Subcutaneous abdominal adipose tissue (tissue), 5 donors: ENCODE measurements at regions not wholly inside any gene's neighbourhood (a gene's known extent, or its start where the extent isn't known, plus 50 kb on each side); places are given as distances from the start of the nearest gene placed in this dataset.

Experiments used
- H3K27ac ChIP-seq: one replicate; pipeline ENCODE4 v1.7.0; 2013; ENCODE audit warnings: low read depth, mild to moderate bottlenecking, inconsistent platforms, low read length, moderate library complexity
- H3K27me3 ChIP-seq, 5 donors: one replicate each; pipeline ENCODE4 v1.7.0; 2013; ENCODE audit warnings: low read length in 5 of 5, inconsistent platforms in 1 of 5; ENCODE audit not compliant: control insufficient read depth in 5 of 5, insufficient read depth in 4 of 5
- H3K36me3 ChIP-seq, 5 donors: one replicate each; pipeline ENCODE4 v1.7.0; 2013; ENCODE audit warnings: low read length in 5 of 5; ENCODE audit not compliant: control insufficient read depth in 5 of 5, insufficient read depth in 5 of 5
- H3K4me1 ChIP-seq, 5 donors: one replicate each; pipeline ENCODE4 v1.7.0; 2013; ENCODE audit warnings: low read length in 5 of 5, mild to moderate bottlenecking in 3 of 5, moderate library complexity in 1 of 5; ENCODE audit not compliant: control insufficient read depth in 5 of 5, insufficient read depth in 5 of 5
- H3K4me3 ChIP-seq, 5 donors: one replicate each; pipeline ENCODE4 v1.7.0; 2013; ENCODE audit warnings: low read length in 5 of 5, low read depth in 1 of 5
- H3K9ac ChIP-seq, 5 donors: one replicate each; pipeline ENCODE4 v1.7.0; 2013; ENCODE audit warnings: low read length in 5 of 5, mild to moderate bottlenecking in 4 of 5, moderate library complexity in 3 of 5
- H3K9me3 ChIP-seq, 5 donors: one replicate each; pipeline ENCODE4 v1.7.0; 2013; ENCODE audit warnings: low read length in 5 of 5; ENCODE audit not compliant: control insufficient read depth in 5 of 5
- donor health status: healthy.
- donor health status: healthy.
- donor health status: healthy.
- donor health status: healthy.
- donor health status: healthy.

DNA sequence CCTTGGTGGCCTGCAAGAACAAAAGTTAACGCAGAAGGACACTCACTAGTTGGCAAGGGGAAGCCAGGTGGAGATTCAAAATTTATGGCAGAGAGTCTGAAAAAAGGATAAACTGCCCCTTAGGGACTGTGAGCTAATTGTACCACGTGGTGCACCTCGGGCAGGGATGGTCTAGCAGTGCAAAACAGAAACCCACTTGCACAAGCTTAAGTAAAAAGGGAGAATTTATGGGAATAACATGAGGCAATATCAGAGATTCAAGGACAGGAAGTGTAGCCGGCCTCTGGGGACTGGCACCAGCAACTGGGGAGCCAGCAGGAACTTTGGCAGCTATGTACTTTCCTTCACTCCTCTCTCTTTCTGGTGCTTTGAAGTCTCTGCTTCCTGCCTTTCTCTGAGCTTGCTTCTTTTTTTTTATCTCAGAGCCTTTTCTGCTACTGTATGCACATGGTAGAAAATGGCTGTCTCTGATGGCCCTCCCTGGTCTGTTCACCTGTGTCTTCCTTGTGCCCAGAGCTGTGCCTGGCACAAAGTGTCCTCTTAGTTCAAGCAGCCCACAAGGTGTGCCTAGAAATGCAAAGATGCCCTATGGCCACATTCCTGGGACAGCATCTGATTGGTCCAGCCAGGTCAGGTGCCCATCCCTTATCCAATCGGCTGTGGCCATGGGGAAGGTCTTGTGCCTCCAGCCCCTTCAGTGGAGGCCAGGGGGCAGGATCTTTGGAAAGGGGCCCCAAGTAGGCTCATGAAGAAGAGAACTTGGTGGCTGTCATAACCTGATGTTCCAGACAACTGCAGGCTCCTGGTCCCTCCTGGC lies 114.8 kb upstream of the ATP6AP2 start:
- Histone ChIP-seq H3K27me3 (peaks cover 11 to 32% (median 27%) of the 10 kb centered on the region in 5 donors), H3K4me1 (peaks cover 4 to 13% (median 6%) of the 10 kb centered on the region in 5 donors), H3K4me3 (no peak overlapping the region), H3K36me3 (no peaks in the 10 kb centered on the region), H3K9me3 (peaks cover 0 to 7% (median 3%) of the 10 kb centered on the region in 5 donors), H3K27ac (no peak overlapping the region), H3K9ac (no peak overlapping the region)

GRCh38 chrX:40462795-40463194 lies 118.0 kb upstream of the ATP6AP2 start:
- Histone ChIP-seq H3K27me3 (peaks cover 10 to 44% (median 28%) of the 10 kb centered on the region in 5 donors), H3K36me3 (no peaks in the 10 kb centered on the region), H3K27ac (no peak overlapping the region), H3K9ac (no peak overlapping the region), H3K4me3 (no peak overlapping the region), H3K4me1 (peaks cover under 1 to 10% (median 4%) of the 10 kb centered on the region in 5 donors), H3K9me3 (peaks cover 0 to 14% (median 0%) of the 10 kb centered on the region in 5 donors)

DNA sequence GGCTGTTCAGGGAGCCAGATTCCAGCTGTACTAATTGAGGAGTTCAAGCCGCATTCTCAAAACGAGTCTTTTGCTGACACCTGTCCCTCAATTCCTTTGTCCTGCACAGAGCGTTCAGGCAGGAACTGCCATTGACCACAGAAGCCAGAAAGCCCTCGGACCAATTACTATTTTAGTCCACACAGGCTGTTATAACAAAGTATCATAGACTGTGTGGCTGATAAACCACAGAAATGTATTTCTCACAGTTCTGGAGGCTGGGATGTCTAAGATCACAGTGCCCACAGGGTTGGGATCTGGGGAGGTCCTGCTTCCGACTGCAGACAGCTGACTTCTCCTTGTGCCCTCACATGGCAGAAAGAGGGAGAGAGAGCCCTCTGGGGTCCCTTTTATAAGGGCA lies 119.8 kb upstream of the ATP6AP2 start:
- Histone ChIP-seq H3K27me3 (peaks cover 10 to 47% (median 25%) of the 10 kb centered on the region in 5 donors), H3K9me3 (peaks cover 0 to 20% (median 2%) of the 10 kb centered on the region in 5 donors), H3K27ac (no peak overlapping the region), H3K4me1 (peaks cover 0 to 6% (median 2%) of the 10 kb centered on the region in 5 donors), H3K9ac (no peak overlapping the region), H3K4me3 (no peak overlapping the region), H3K36me3 (no peaks in the 10 kb centered on the region)

GRCh38 chrX:40459571-40460158 lies 121.1 kb upstream of the ATP6AP2 start:
- Histone ChIP-seq H3K27ac (no peak overlapping the region), H3K9ac (no peak overlapping the region), H3K4me3 (no peak overlapping the region), H3K9me3 (peaks cover 0 to 20% (median 2%) of the 10 kb centered on the region in 5 donors), H3K4me1 (no peaks in the 10 kb centered on the region), H3K36me3 (no peaks in the 10 kb centered on the region), H3K27me3 (peaks cover 5 to 46% (median 29%) of the 10 kb centered on the region in 5 donors)

GRCh38 chrX:40457406-40457805 lies 123.4 kb upstream of the ATP6AP2 start:
- no peaks in the 10 kb centered on the region for H3K4me1 ChIP-seq
- no peaks in the 10 kb centered on the region for H3K36me3 ChIP-seq
- no peak overlapping the region for H3K9ac ChIP-seq
- H3K4me3 ChIP-seq: no peak overlapping the region
- peaks cover 2 to 18% (median 4%) of the 10 kb centered on the region in 5 donors for H3K9me3 ChIP-seq
- peaks cover 3 to 34% (median 30%) of the 10 kb centered on the region in 5 donors for H3K27me3 ChIP-seq
- no peak overlapping the region for H3K27ac ChIP-seq

- H3K9me3 ChIP-seq: peaks cover 0 to 12% (median 4%) of the 10 kb centered on the region in 5 donors
Observed at GRCh38 chrX:40452031-40452430, 128.7 kb upstream of the ATP6AP2 start.

DNA sequence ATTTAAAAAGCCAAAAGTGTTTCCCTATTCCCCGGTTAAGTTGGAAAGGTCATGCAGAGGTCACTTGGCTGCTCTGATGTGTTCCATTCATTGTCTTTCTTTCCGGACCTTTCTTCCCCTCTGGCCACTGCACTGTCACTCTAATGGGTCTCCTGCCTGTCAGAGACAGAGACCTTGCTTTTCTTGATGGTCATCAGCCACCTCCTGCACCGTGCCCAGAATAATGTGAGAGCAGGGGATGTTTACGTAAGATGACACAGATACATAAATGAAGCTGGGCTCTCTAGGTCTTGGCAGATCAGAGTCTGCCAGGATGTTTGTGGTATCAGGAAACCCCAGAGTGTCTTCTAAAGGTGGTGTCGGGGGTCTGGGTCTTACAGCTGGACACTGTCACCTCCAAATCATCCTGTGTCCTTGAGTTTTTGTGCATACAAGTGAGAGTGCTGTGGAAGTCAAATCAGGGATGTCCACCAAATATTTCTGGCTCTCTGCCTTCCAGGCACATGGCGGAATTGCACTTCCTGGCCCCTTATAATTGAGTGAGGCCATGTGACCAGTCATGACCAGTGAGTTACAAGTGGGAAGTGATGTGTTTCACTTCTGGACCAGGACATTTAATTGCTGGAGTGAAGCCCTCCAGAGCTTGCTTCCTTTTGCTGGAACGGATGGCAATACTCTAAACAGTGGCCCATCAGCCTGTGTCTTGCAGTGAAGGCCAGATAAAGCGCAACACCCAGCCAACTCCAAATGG lies 130.6 kb upstream of the ATP6AP2 start:
- H3K9me3 ChIP-seq: peaks cover 0 to 9% (median 0%) of the 10 kb centered on the region in 5 donors
- H3K27me3 ChIP-seq: peaks cover 2 to 26% (median 5%) of the 10 kb centered on the region in 5 donors
- no peaks in the 10 kb centered on the region for H3K36me3 ChIP-seq
- H3K4me1 ChIP-seq: peaks cover 0 to 11% (median 1%) of the 10 kb centered on the region in 5 donors
- no peak overlapping the region for H3K4me3 ChIP-seq
- H3K9ac ChIP-seq: no peak overlapping the region
- H3K27ac ChIP-seq: no peak overlapping the region

More at GRCh38 chrX:40452031-40452430, 128.7 kb upstream of the ATP6AP2 start:
- Histone ChIP-seq H3K4me1 (peaks cover 0 to 4% (median 0%) of the 10 kb centered on the region in 5 donors), H3K4me3 (no peak overlapping the region), H3K36me3 (no peaks in the 10 kb centered on the region), H3K27me3 (peaks cover 0 to 23% (median 2%) of the 10 kb centered on the region in 5 donors), H3K9ac (no peak overlapping the region), H3K27ac (no peak overlapping the region)

DNA sequence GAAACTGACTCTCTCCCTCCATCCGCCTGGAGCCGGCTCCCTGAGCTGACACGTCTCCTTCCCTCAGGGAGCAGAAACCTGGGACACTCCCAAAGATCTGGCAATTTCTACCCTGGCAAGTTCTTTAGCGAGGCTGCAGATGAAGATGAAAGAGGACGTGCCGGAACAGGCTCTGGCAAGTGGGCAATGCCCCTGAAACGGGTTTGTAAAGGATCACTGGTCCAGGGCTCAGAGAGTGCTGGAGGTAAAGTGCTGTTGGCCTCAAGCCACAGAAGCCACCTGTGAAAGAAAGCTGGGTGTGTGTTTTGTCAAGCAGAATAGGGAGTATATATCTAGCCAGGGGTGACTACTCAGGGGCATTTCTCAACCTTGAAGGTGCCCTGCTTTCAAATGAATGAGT lies 131.4 kb upstream of the ATP6AP2 start:
- H3K4me3 ChIP-seq: no peak overlapping the region
- H3K36me3 ChIP-seq: no peaks in the 10 kb centered on the region
- no peak overlapping the region for H3K27ac ChIP-seq
- H3K9me3 ChIP-seq: peaks cover 0 to 11% (median 0%) of the 10 kb centered on the region in 5 donors
- no peak overlapping the region for H3K9ac ChIP-seq
- H3K27me3 ChIP-seq: peaks cover 2 to 26% (median 5%) of the 10 kb centered on the region in 5 donors
- H3K4me1 ChIP-seq: peaks cover 0 to 11% (median 1%) of the 10 kb centered on the region in 5 donors

DNA sequence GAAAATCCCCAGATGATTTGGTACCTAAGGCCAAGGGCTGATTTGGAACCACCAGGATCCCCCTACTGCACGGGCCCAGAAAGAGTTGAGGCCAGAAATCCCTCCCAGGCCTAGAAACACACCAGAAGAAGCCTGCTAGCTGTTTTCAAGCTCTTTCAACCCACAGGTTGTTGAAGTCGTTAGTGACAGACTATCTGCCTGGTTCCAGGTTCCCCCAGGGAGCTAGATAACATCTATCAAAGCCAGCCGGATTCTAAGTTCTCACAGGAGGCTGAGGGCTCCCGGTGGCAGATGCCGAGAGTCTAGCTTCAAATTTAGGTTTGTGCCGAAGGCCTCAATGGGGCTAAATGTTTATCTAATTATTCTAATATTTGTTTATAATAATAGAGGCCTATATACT lies 132.0 kb upstream of the ATP6AP2 start:
- peaks cover 0 to 11% (median 1%) of the 10 kb centered on the region in 5 donors for H3K4me1 ChIP-seq
- H3K27me3 ChIP-seq: peaks cover under 1 to 22% (median 5%) of the 10 kb centered on the region in 5 donors
- H3K36me3 ChIP-seq: no peaks in the 10 kb centered on the region
- no peak overlapping the region for H3K27ac ChIP-seq
- no peak overlapping the region for H3K9ac ChIP-seq
- no peak overlapping the region for H3K4me3 ChIP-seq
- H3K9me3 ChIP-seq: peaks cover 0 to 11% (median 0%) of the 10 kb centered on the region in 5 donors
